GM21447 (cell line): ENCODE measurements at regions not wholly inside any gene's neighbourhood (a gene's known extent, or its start where the extent isn't known, plus 50 kb on each side); places are given as distances from the start of the nearest gene placed in this dataset.
"Not testable (repeated sequence)": the region's sequence is repeated elsewhere in the genome, so short reads cannot be mapped to it uniquely, and the experiment has no call there.

Experiments used
- ATAC-seq: cut with Tn5 transposase; IDR thresholded peaks from one replicate; pipeline ENCODE4 v1.9.1; 2021; ENCODE audit not compliant: unreplicated experiment

- ATAC-seq: no peak
These were observed 264.5 kb upstream of the ELAVL2 start for GRCh38 chr9:24090566-24090965.

- no peak for ATAC-seq
These were observed 247.6 kb upstream of the ELAVL2 start for GRCh38 chr9:24073666-24074065.

- ATAC-seq: no peak
These were observed 247.1 kb upstream of the ELAVL2 start for GRCh38 chr9:24073007-24073592.

GRCh38 chr9:24071716-24072115 is 245.7 kb upstream of the ELAVL2 start:
- ATAC-seq: no peak

GRCh38 chr9:24071091-24071490 is 245.1 kb upstream of the ELAVL2 start:
- no peak for ATAC-seq

- not testable (repeated sequence) for ATAC-seq
These were observed 241.1 kb upstream of the ELAVL2 start for GRCh38 chr9:24067107-24067506.

- ATAC-seq: no peak
These were observed 233.6 kb upstream of the ELAVL2 start for GRCh38 chr9:24059651-24060050.

GRCh38 chr9:24051587-24051986 is 225.5 kb upstream of the ELAVL2 start:
- no peak for ATAC-seq

GRCh38 chr9:24050239-24050638 is 224.2 kb upstream of the ELAVL2 start:
- not testable (repeated sequence) for ATAC-seq

GRCh38 chr9:24045150-24045549 is 219.1 kb upstream of the ELAVL2 start:
- ATAC-seq: no peak

GRCh38 chr9:24044576-24044975 is 218.5 kb upstream of the ELAVL2 start:
- no peak for ATAC-seq

GRCh38 chr9:24041160-24041690 is 215.2 kb upstream of the ELAVL2 start:
- ATAC-seq: no peak

GRCh38 chr9:24036459-24036858 is 210.4 kb upstream of the ELAVL2 start:
- ATAC-seq: no peak

- ATAC-seq: no peak
These were observed 209.8 kb upstream of the ELAVL2 start for GRCh38 chr9:24035816-24036215.

- ATAC-seq: no peak
These were observed 185.8 kb upstream of the ELAVL2 start for GRCh38 chr9:24011881-24012280.

- ATAC-seq: no peak
These were observed 185.1 kb upstream of the ELAVL2 start for GRCh38 chr9:24011009-24011717.

GRCh38 chr9:24009322-24009721 is 183.3 kb upstream of the ELAVL2 start:
- ATAC-seq: no peak

GRCh38 chr9:24007185-24007584 is 181.1 kb upstream of the ELAVL2 start:
- ATAC-seq: no peak

- ATAC-seq: not testable (repeated sequence)
These were observed 165.8 kb upstream of the ELAVL2 start for GRCh38 chr9:23991874-23992273.

- no peak for ATAC-seq
These were observed 153.5 kb upstream of the ELAVL2 start for GRCh38 chr9:23979491-23979890.

- no peak for ATAC-seq
These were observed 136.1 kb upstream of the ELAVL2 start for GRCh38 chr9:23962101-23962500.

- ATAC-seq: no peak
These were observed 119.9 kb upstream of the ELAVL2 start for GRCh38 chr9:23945897-23946296.

GRCh38 chr9:23941051-23941450 is 115.0 kb upstream of the ELAVL2 start:
- ATAC-seq: no peak
